DOHH2 (cell line): ENCODE measurements at regions not wholly inside any gene's neighbourhood (a gene's known extent, or its start where the extent isn't known, plus 50 kb on each side); places are given as distances from the start of the nearest gene placed in this dataset.

Experiments used
- EZH2phosphoT487 ChIP-seq: fragments of 200-600 bp; sonication (generic); IDR thresholded peaks from 2 replicates; pipeline ENCODE4 v1.6.1; 2017; ENCODE audit warnings: borderline replicate concordance, mild to moderate bottlenecking, antibody characterized with exemption, low read length, moderate library complexity, mixed read lengths
- TF ChIP-seq, protein P1 (sequence below): fragments of 200-600 bp; sonication (generic); IDR thresholded peaks from one replicate; pipeline ENCODE4 v1.5.1; 2014; ENCODE audit warnings: antibody characterized with exemption, mild to moderate bottlenecking, low read depth, low read length; ENCODE audit not compliant: poor library complexity, severe bottlenecking

DNA sequence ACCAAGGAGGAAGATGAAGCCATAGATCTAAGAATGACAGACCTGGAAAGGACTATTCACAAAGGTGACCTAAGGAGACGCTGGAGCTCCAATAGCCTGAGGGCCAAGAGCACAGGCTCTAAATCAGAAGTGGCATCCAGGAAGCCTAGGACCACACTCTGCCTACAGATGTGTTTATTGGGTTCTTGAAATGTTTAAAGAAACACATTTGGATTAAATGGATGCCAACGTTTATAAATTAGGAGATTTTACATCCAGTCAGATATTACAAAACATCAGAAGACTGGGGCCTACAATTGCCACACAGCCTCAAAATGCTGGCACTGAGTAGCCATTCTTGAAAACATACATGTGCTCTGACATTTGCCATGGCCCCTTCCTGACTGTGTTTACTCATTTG lies 80.9 kb downstream of the HMHB1 start:
- TF ChIP-seq, protein P1, sequence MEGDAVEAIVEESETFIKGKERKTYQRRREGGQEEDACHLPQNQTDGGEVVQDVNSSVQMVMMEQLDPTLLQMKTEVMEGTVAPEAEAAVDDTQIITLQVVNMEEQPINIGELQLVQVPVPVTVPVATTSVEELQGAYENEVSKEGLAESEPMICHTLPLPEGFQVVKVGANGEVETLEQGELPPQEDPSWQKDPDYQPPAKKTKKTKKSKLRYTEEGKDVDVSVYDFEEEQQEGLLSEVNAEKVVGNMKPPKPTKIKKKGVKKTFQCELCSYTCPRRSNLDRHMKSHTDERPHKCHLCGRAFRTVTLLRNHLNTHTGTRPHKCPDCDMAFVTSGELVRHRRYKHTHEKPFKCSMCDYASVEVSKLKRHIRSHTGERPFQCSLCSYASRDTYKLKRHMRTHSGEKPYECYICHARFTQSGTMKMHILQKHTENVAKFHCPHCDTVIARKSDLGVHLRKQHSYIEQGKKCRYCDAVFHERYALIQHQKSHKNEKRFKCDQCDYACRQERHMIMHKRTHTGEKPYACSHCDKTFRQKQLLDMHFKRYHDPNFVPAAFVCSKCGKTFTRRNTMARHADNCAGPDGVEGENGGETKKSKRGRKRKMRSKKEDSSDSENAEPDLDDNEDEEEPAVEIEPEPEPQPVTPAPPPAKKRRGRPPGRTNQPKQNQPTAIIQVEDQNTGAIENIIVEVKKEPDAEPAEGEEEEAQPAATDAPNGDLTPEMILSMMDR = no peak
- no peak for TF ChIP-seq EZH2phosphoT487
